C4-2B (cell line): ENCODE measurements at regions not wholly inside any gene's neighbourhood (a gene's known extent, or its start where the extent isn't known, plus 50 kb on each side); places are given as distances from the start of the nearest gene placed in this dataset.

ENCODE experiments used
- H3K27ac ChIP-seq: fragments of 450-650 bp; 2 replicates; pipeline ENCODE4 v1.5.1; 2017
- ZFX ChIP-seq: fragments of 450-650 bp; IDR thresholded peaks from 2 replicates; pipeline ENCODE4 v1.6.1; 2017
- TF ChIP-seq, protein P1 (sequence below): fragments of 450-650 bp; conservative IDR thresholded peaks from 2 replicates; pipeline ENCODE4 v1.5.1; 2017; ENCODE audit warnings: mild to moderate bottlenecking

DNA sequence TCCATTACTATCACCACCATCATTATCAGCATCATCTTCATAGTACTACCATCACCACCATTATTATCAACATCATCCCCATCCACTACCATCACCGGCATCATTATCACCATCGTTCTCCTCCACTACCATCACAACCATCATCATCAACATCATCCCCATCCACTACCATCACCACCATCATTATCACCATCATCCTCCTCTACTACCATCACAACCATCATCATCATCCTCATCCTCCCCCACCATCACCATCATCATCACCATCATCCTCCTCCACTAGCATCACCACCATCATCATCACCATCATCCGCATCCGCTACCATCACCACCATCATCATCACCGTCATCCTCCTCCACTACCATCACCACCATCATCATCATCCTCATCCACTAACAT is 639.8 kb upstream of the RBFOX1 start:
- TF ChIP-seq, protein P1, sequence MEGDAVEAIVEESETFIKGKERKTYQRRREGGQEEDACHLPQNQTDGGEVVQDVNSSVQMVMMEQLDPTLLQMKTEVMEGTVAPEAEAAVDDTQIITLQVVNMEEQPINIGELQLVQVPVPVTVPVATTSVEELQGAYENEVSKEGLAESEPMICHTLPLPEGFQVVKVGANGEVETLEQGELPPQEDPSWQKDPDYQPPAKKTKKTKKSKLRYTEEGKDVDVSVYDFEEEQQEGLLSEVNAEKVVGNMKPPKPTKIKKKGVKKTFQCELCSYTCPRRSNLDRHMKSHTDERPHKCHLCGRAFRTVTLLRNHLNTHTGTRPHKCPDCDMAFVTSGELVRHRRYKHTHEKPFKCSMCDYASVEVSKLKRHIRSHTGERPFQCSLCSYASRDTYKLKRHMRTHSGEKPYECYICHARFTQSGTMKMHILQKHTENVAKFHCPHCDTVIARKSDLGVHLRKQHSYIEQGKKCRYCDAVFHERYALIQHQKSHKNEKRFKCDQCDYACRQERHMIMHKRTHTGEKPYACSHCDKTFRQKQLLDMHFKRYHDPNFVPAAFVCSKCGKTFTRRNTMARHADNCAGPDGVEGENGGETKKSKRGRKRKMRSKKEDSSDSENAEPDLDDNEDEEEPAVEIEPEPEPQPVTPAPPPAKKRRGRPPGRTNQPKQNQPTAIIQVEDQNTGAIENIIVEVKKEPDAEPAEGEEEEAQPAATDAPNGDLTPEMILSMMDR, result no peak
- no peak for TF ChIP-seq ZFX

DNA sequence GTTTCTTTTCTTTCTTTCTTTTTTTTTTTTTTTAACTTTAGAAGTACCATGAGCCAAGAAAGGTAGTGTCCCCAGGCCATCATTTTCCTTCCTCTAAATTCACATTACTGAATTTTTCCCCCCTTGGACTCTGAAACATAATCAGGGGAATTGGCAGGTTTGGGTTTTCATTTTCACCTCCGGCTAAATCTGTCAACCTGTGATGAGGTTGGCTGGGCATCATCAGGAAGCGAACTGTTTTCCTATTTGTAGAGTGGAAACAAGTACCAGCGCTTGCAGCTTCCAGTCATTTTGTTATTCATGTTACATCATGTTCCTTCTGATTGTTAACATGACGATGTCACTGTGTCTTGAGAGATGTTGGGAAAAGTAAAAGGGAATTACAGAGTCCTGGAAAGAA is 641.9 kb upstream of the RBFOX1 start:
- TF ChIP-seq, protein P1, result no peak
- no peak for TF ChIP-seq ZFX
- no peak overlapping the region for H3K27ac ChIP-seq

More for the DNA sequence above, 639.8 kb upstream of the RBFOX1 start:
- no peak overlapping the region for H3K27ac ChIP-seq

DNA sequence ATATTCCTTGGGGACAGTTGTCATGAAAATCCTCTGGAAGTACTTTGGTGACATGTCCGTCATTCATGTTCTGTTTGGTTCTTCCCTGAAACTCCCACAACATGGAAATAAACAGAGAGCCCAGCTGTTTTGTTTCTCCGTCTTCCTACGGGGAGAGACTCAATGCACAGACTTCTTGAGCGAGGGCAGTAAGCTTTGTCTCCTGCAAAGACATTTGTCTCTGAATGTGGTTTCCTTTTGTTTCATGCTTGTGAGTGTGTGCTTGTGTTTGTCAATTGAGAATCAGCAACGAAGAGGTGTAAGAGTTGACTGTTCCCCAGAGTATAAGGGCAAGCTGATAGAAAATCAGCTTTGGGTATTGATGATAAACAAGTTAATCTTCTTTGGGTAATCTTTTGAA is 643.0 kb upstream of the RBFOX1 start:
- TF ChIP-seq ZFX, result no peak
- TF ChIP-seq, protein P1, result no peak
- H3K27ac ChIP-seq, result no peak overlapping the region

DNA sequence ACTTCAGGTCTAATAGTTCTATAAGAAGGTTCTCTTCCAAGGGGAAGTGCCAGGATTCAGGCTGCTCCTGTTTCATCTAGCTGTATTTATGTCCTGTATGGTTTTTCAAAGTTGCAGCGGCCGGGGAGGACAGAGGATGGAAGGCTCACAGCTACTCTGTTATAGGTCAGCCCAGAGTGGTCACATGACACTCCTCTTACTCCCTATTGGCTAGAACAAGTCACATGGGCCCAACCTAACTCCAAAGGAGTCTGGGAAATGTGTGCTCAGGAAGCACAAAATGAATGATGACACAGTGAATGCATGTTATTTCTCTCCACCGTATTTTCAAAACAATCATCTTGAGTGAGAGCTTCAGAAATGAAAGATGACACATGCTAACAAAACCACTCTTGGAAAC is 645.1 kb upstream of the RBFOX1 start:
- H3K27ac ChIP-seq, result no peak overlapping the region
- TF ChIP-seq, protein P1, result no peak
- TF ChIP-seq ZFX, result no peak

DNA sequence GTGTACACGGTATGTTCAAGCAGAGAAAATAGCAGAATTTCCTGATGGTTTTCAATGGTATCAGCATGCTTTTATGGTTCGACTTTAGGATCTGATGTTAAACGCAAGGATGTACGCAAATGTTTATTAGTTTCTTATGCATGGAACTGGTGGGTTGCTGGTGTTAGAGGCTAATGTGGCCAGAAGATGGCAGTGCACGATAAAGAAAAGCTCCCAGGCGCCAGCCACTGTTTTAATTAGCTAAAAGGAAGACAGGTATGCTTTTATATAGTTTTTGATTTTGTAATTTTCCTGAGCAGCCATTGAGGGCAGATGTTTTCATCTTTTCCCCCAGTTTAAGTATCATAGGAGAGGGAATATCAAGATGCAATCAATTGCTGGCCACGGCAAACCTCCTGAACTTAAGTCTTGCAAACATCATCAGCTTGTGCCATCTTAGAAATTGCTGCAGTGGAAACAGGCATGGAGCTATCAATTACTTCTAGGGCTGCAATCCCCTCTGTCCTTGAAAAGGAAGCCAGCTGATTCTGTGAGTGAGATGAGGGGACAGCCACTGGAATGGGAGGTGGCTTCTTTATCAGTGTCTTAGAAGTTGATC is 648.5 kb upstream of the RBFOX1 start:
- H3K27ac ChIP-seq, result no peak overlapping the region
- TF ChIP-seq ZFX, result no peak
- TF ChIP-seq, protein P1, result peak; percentile 76

DNA sequence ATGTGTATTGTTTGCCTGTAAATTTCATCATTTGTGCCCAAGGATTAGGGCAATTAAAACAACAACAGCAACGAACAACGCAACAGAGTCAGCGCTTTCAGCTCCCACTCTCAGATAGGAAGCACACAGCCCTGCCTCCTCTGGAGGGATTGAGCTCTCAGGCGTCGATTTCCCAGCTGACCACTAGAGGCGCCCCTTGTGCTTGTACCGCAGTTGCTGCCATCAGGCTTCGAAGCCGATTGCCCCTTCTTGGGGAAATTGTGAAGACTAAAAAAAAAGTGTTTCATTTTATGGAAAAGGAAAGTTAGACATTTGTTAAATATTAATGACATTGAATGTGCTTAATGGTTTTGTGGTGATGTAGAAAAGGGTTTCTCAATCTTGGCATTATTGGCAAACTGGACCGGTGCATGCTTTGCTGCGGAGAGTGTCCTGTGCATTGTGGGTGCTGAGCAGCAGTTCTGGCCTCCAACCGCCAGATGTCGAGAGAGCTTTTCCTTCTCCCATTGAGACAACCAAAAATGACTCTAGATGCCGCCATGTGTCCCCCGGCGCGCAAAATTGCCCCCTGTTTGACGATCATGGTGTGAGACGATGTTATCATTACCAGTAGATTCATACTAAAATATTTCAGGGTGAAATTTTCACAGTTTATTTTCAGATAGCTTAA is 650.4 kb upstream of the RBFOX1 start:
- no peak for TF ChIP-seq ZFX
- TF ChIP-seq, protein P1, result peak; percentile 94
- no peak overlapping the region for H3K27ac ChIP-seq

DNA sequence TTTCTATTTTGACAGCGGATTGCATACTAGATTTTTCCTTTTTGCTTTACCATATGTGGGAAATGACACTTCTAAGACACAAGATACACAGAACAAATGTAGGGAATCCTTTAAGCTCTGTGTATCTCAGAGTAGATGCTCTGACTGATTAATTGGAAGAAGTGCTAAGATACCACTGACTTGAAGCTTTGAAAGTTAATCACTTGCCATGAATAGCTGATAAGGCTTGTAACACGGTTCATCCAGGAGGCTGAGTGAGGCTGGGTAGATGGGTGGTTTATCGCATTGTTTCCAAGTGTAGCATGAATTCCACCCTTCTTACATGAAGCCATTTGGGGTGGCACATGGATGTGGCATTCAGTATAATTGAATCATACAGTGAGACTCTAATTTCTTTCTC is 654.1 kb upstream of the RBFOX1 start:
- TF ChIP-seq, protein P1, result no peak
- TF ChIP-seq ZFX, result no peak
- no peak overlapping the region for H3K27ac ChIP-seq
